ENCODE measurements at regions not wholly inside any gene's neighbourhood (a gene's known extent, or its start where the extent isn't known, plus 50 kb on each side); places are given as distances from the start of the nearest gene placed in this dataset.

- no peak overlapping the region for H3K4me3 Mint-ChIP-seq (ENCODE audit: low read depth, unreplicated experiment)
- CTCF ChIA-PET = no interaction called here
- DNase-seq = no peak
- BruUV-seq (replicated peaks) = no TSS peak
- no peaks in the 10 kb centered on the region for H3K36me3 Mint-ChIP-seq (ENCODE audit: insufficient read depth, unreplicated experiment)
- H3K27me3 Mint-ChIP-seq (ENCODE audit: unreplicated experiment) = no peaks in the 10 kb centered on the region
- no peak overlapping the region for H3K27ac Mint-ChIP-seq (ENCODE audit: unreplicated experiment)
- H3K4me1 Mint-ChIP-seq (ENCODE audit: low read depth, unreplicated experiment) = no peaks in the 10 kb centered on the region
- intact Hi-C loops (cut with micrococcal nuclease; ENCODE audit: unreplicated experiment) = no loop called here
- TF ChIP-seq CTCF (IDR thresholded peaks at IDR 0.05; ENCODE audit: unreplicated experiment) = no peak
- peaks cover 15% of the 10 kb centered on the region for H3K9me3 Mint-ChIP-seq (ENCODE audit: low read depth, unreplicated experiment)
These were observed 319.4 kb downstream of the CDH10 start for GRCh38 chr5:24325306-24325832.

- no peak overlapping the region for H3K4me3 Mint-ChIP-seq (ENCODE audit: low read depth, unreplicated experiment)
- H3K9me3 Mint-ChIP-seq (ENCODE audit: low read depth, unreplicated experiment) = peaks cover 16% of the 10 kb centered on the region
- no peaks in the 10 kb centered on the region for H3K36me3 Mint-ChIP-seq (ENCODE audit: insufficient read depth, unreplicated experiment)
- no peak for DNase-seq
- H3K27me3 Mint-ChIP-seq (ENCODE audit: unreplicated experiment) = no peaks in the 10 kb centered on the region
- H3K27ac Mint-ChIP-seq (ENCODE audit: unreplicated experiment) = no peak overlapping the region
- TF ChIP-seq CTCF (IDR thresholded peaks at IDR 0.05; ENCODE audit: unreplicated experiment) = no peak
- no peaks in the 10 kb centered on the region for H3K4me1 Mint-ChIP-seq (ENCODE audit: low read depth, unreplicated experiment)
- intact Hi-C loops (cut with micrococcal nuclease; ENCODE audit: unreplicated experiment) = no loop called here
- no TSS peak for BruUV-seq (replicated peaks)
- CTCF ChIA-PET = no interaction called here
These were observed 313.2 kb downstream of the CDH10 start for GRCh38 chr5:24331531-24331930.

GRCh38 chr5:24347158-24347557, 297.6 kb downstream of the CDH10 start:
- CTCF ChIA-PET = no interaction called here
- Mint-ChIP-seq H3K27ac (ENCODE audit: unreplicated experiment) (no peak overlapping the region), H3K4me1 (ENCODE audit: low read depth, unreplicated experiment) (no peaks in the 10 kb centered on the region), H3K36me3 (ENCODE audit: insufficient read depth, unreplicated experiment) (no peaks in the 10 kb centered on the region), H3K27me3 (ENCODE audit: unreplicated experiment) (no peaks in the 10 kb centered on the region), H3K9me3 (ENCODE audit: low read depth, unreplicated experiment) (no peaks in the 10 kb centered on the region), H3K4me3 (ENCODE audit: low read depth, unreplicated experiment) (no peak overlapping the region)
- intact Hi-C loops (cut with micrococcal nuclease; ENCODE audit: unreplicated experiment) = no loop called here
- no peak for TF ChIP-seq CTCF (IDR thresholded peaks at IDR 0.05; ENCODE audit: unreplicated experiment)
- no TSS peak for BruUV-seq (replicated peaks)
- DNase-seq = no peak

GRCh38 chr5:24351285-24351684, 293.5 kb downstream of the CDH10 start:
- CTCF ChIA-PET = no interaction called here
- Mint-ChIP-seq H3K27ac (ENCODE audit: unreplicated experiment) (no peak overlapping the region), H3K4me1 (ENCODE audit: low read depth, unreplicated experiment) (no peaks in the 10 kb centered on the region), H3K9me3 (ENCODE audit: low read depth, unreplicated experiment) (peaks cover under 1% of the 10 kb centered on the region), H3K36me3 (ENCODE audit: insufficient read depth, unreplicated experiment) (no peaks in the 10 kb centered on the region), H3K27me3 (ENCODE audit: unreplicated experiment) (no peaks in the 10 kb centered on the region), H3K4me3 (ENCODE audit: low read depth, unreplicated experiment) (no peak overlapping the region)
- TF ChIP-seq CTCF (IDR thresholded peaks at IDR 0.05; ENCODE audit: unreplicated experiment) = no peak
- BruUV-seq (replicated peaks) = no TSS peak
- intact Hi-C loops (cut with micrococcal nuclease; ENCODE audit: unreplicated experiment) = no loop called here
- DNase-seq = no peak
